ENCODE measurements at regions not wholly inside any gene's neighbourhood (a gene's known extent, or its start where the extent isn't known, plus 50 kb on each side); places are given as distances from the start of the nearest gene placed in this dataset.

- Histone ChIP-seq H3K9me3 (no peaks in the 10 kb centered on the region), H3K4me3 (no peak overlapping the region), H3K4me2 (no peak overlapping the region), H3K27ac (no peak overlapping the region), H3K4me1 (no peaks in the 10 kb centered on the region)
- DNase-seq (ENCODE audit: low read depth in 1 of 2, low spot score in 1 of 2) (no peak), FAIRE-seq (no peak), ATAC-seq (no peak)
- ChIA-PET POLR2A (no interaction called here), CTCF (no interaction called here)
- WGBS (ENCODE audit: missing lambda C conversion rate) = 61% methylated on average over 1 of the region's 1 CpG
- TF ChIP-seq HDAC2 (IDR thresholded peaks at IDR 0.05) = no peak
- no peak for TF ChIP-seq CTCF (IDR thresholded peaks at IDR 0.05)
- TF ChIP-seq GATA3 (IDR thresholded peaks at IDR 0.05; ENCODE audit: borderline replicate concordance) = no peak
- no peak for TF ChIP-seq EP300 (IDR thresholded peaks at IDR 0.05)
- no peak for TF ChIP-seq CHD4 (IDR thresholded peaks at IDR 0.05; ENCODE audit: borderline replicate concordance)
- TF ChIP-seq CEBPB (IDR thresholded peaks at IDR 0.05) = no peak
- TF ChIP-seq NFE2L2 (conservative IDR thresholded peaks at IDR 0.05; ENCODE audit: low read length) = no peak
- TF ChIP-seq TP53 (CRISPR knock-in tag; IDR thresholded peaks at IDR 0.05) = no peak
- TF ChIP-seq MAZ (IDR thresholded peaks at IDR 0.05; ENCODE audit: borderline replicate concordance, low read depth, low read length) = no peak
- TF ChIP-seq CBX8 (IDR thresholded peaks at IDR 0.05) = no peak
- no peak for TF ChIP-seq REST (IDR thresholded peaks at IDR 0.05)
- TF ChIP-seq PHF8 (IDR thresholded peaks at IDR 0.05; ENCODE audit: borderline replicate concordance, low read depth) = no peak
- no peak for TF ChIP-seq ELK1 (IDR thresholded peaks at IDR 0.05; ENCODE audit: low read depth, low read length)
- no peak for TF ChIP-seq KDM1A (IDR thresholded peaks at IDR 0.05; ENCODE audit: low read depth)
- TF ChIP-seq MAX (IDR thresholded peaks at IDR 0.05) = no peak
- no peak for TF ChIP-seq ZC3H11A (IDR thresholded peaks at IDR 0.05)
- TF ChIP-seq PBX3 (IDR thresholded peaks at IDR 0.05) = no peak
Measured at GRCh38 chr3:155019575-155019974, 60.5 kb upstream of the MME start.

- ATAC-seq (no peak), FAIRE-seq (no peak), DNase-seq (ENCODE audit: low read depth in 1 of 2, low spot score in 1 of 2) (no peak)
- ChIA-PET POLR2A (no interaction called here), CTCF (no interaction called here)
- H3K27ac ChIP-seq = no peak overlapping the region
- WGBS (ENCODE audit: missing lambda C conversion rate) = 38% methylated on average over 5 of the region's 5 CpGs
- no peaks in the 10 kb centered on the region for H3K9me3 ChIP-seq
- TF ChIP-seq JUN (IDR thresholded peaks at IDR 0.05) = no peak
- no peak overlapping the region for H3K4me3 ChIP-seq
- no peak overlapping the region for H3K4me2 ChIP-seq
- no peaks in the 10 kb centered on the region for H3K4me1 ChIP-seq
Measured at GRCh38 chr3:155018621-155019330, 61.3 kb upstream of the MME start.

Data from A549 (cell line).